MM.1S (cell line): ENCODE measurements at regions not wholly inside any gene's neighbourhood (a gene's known extent, or its start where the extent isn't known, plus 50 kb on each side); places are given as distances from the start of the nearest gene placed in this dataset.

Source experiments
- EZH2 ChIP-seq: fragments of 300-600 bp; sonication (generic); optimal IDR thresholded peaks from 2 replicates; pipeline ENCODE3; 2017; ENCODE audit warnings: low read depth, mild to moderate bottlenecking, antibody characterized with exemption, low read length, mixed read lengths
- TF ChIP-seq, protein P1 (sequence below): fragments of 300-600 bp; sonication (generic); IDR thresholded peaks from 2 replicates; pipeline ENCODE4 v1.5.1; 2016; ENCODE audit warnings: antibody characterized with exemption, low read length, mixed read lengths

GRCh38 chr1:38727684-38728584 is 131.6 kb downstream of the RRAGC start:
- TF ChIP-seq, protein P1, sequence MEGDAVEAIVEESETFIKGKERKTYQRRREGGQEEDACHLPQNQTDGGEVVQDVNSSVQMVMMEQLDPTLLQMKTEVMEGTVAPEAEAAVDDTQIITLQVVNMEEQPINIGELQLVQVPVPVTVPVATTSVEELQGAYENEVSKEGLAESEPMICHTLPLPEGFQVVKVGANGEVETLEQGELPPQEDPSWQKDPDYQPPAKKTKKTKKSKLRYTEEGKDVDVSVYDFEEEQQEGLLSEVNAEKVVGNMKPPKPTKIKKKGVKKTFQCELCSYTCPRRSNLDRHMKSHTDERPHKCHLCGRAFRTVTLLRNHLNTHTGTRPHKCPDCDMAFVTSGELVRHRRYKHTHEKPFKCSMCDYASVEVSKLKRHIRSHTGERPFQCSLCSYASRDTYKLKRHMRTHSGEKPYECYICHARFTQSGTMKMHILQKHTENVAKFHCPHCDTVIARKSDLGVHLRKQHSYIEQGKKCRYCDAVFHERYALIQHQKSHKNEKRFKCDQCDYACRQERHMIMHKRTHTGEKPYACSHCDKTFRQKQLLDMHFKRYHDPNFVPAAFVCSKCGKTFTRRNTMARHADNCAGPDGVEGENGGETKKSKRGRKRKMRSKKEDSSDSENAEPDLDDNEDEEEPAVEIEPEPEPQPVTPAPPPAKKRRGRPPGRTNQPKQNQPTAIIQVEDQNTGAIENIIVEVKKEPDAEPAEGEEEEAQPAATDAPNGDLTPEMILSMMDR = no peak
- no peak for TF ChIP-seq EZH2
